A172 (cell line): ENCODE measurements at regions not wholly inside any gene's neighbourhood (a gene's known extent, or its start where the extent isn't known, plus 50 kb on each side); places are given as distances from the start of the nearest gene placed in this dataset.
"Not testable (repeated sequence)": the region's sequence is repeated elsewhere in the genome, so short reads cannot be mapped to it uniquely, and the experiment has no call there.

ENCODE experiments used
- DNase-seq: peaks from one replicate; pipeline ENCODE4 v3.0.0-alpha.2; 2015; ENCODE audit warnings: low spot score

DNA sequence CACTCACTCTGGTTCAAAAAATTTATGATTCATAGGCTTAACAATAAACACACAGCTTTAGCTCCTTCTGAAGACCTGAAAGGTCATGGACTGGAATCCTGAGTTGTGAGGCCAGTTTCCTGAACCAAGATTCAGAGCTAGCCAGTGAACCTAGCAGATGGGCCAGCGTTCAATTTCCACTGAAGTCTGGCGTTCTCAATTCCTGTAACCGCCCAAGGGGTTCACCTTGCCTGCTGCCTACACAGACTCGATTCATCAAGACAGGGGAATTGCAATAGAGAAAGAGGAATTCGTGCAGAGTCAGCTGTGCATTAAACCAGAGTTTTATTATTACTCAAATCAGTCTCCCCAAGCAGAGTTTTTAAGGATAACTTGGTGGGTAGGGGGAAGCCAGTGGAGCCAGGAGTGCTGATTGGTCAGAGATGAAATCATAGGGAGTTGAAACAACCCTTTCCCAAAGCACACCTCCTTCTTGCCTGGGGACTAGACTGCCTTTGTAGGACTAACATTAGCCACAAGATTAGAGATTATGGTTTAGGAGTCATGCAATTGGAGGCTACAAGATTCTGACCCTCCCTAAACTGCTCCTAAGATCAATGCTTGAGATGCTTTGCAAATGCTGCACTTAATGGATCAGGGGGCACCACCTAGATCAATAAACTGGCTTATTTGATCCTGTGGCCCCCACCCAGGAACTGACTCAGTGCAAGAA lies 117.5 kb upstream of the SHB start:
- DNase-seq: no peak

DNA sequence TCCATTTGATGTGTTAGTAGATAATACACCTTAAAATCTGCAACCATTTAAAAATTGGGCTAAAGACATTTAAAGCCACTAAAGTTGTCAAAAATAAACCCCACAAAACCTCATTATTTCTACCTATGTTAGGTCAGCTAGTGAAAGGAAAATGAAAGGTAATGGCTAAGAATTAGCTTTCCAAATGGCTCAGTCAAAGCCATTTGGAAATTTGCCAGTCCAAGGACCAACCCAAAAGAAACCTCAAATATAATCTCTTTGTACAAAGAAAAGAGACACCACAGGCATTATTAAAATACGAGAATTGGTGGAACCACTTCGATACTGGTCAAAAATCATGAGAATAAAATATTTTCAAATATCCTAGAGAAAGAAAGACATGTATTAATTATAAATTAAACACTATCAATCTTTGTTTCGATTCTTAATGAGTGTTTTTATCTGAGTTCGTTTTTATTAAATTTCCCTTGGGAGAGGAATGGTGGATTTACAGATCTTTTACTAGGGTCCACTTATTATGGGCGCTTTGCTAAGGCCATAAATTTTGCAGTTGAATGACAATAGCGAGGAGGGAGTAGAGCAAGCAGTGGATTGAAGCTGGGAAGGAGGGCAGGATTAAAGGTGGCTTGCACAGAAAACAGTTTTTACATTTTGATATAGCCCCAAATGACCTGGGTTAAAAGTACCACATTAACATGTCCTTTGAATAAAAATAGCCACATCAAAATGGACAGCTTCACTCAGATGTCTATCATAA lies 116.8 kb upstream of the SHB start:
- DNase-seq: no peak

DNA sequence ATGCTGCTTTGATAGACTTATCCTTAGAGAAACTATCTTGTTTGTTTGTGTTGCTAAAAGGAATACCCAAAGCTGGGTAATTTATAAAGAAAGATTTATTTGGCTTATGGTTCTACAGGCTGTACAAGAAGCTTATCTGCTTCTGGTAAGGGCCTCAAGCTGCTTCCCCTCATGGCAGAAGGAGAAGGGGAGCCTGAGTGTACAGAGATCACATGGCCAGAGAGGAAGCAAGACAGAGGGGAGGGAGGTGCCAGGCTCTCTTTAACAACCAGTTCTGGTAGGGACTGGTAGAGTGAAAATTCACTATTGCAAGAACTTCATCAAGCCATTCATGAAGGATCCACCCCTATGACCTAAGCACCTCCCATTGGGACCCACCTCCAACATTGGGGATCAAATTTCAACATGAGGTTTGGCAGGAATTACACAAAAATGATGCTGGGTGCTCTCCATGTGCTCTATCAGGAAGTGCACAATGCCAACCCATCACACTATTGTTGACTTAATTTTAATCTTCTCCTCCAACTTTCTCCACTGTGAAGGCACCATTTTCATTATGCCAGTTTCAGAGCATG lies 115.1 kb upstream of the SHB start:
- peak; percentile 27 for DNase-seq

DNA sequence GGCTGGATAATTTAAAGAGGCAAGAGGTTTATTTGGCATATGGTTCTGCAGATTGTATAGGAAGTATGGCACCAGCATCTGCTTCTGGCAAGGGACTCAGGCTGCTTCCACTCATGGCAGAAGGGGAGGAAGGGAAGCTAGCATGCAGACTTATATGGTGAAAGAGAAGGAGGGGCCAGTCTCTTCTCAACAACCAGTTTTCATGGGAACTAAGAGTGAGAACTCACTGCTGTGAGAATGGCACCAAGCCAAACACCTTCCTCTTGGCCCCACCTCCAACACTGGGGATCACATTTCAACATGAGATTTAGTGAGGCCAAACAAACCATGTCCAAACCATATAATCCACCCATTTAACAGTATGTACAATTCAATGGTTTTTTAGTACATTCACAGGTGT lies 113.3 kb upstream of the SHB start:
- DNase-seq: no peak

GRCh38 chr9:38181866-38182265 lies 112.8 kb upstream of the SHB start:
- DNase-seq: no peak

DNA sequence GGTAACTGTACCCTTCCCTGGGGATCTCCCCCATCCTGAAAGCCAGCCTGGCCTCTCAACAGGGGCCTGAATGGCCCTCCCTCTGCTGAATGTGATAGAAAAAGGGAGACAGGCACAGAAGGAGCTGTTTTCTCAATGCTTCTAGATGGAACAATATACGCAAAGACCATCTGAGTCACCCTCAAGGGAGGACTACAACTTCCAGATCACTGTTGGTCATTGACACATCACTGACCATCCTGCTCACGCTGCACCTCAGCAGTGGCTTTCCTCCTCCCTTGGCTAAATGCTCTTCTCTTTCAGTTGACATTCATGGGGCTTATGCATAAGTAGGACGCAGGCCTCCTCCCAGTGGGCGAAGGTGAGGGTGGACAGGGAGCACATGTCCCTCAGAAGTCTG lies 112.2 kb upstream of the SHB start:
- DNase-seq: no peak

GRCh38 chr9:38180656-38181055 lies 111.6 kb upstream of the SHB start:
- DNase-seq: no peak

DNA sequence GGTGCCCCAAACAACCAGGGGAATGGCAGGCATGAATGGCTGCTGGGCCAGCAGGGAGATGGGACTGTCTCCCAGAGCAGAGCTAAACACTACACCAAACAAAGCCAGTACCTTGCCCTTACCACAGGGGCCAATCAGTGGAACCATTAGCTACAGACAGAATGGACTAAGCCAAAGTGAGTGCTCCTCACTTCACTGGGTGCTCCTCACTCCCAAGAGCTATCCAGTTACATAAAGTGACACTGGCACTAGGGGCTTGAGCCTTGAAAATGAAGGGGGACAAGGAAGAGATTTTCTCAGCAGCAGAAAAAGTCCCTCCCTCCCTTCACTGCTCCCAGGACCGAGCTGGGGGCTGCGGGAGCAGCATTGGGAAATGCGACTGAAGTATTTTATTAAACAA lies 110.9 kb upstream of the SHB start:
- no peak for DNase-seq

GRCh38 chr9:38178237-38178636 lies 109.2 kb upstream of the SHB start:
- peak; percentile 40 for DNase-seq

GRCh38 chr9:38177680-38178079 lies 108.7 kb upstream of the SHB start:
- no peak for DNase-seq

DNA sequence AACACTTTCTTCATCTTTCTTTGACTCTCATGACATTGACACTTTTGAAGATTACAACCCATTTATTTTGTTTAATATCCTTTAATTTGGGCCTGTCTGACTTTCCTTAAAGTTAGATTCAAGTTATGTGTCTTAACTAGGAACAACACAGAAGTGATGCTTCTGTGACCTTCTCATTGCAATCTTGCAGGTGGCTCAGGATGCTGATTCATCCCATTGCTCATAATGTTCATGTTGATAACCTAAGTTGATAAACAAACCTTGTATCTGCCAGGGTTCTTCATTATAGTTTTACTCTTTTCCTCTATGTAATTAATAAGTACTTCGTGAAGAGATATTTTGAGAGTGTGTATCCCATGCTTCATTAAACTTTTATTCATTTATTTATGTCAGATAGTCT lies 107.2 kb upstream of the SHB start:
- peak; percentile 59 for DNase-seq

GRCh38 chr9:38175423-38175822 lies 106.4 kb upstream of the SHB start:
- no peak for DNase-seq

DNA sequence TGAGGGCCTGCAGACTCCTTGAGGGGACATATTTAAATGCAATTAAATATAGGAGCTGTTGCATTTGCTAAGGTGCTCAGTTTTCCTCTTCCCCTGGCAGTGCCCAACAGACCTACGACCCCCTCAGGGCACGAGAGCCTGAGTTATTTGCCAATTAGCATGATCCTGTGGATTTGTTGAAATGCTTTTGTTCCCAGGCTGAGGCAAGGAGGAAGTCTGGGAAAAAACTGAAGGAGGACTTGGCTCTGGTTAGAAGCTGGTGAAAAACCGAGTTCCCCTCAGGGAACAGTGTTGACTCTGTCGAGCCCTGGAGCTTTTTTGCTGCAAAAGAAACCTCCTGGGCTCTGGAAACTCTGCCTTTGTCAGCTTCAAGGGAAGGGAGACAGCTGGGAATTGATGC lies 103.6 kb upstream of the SHB start:
- no peak for DNase-seq

DNA sequence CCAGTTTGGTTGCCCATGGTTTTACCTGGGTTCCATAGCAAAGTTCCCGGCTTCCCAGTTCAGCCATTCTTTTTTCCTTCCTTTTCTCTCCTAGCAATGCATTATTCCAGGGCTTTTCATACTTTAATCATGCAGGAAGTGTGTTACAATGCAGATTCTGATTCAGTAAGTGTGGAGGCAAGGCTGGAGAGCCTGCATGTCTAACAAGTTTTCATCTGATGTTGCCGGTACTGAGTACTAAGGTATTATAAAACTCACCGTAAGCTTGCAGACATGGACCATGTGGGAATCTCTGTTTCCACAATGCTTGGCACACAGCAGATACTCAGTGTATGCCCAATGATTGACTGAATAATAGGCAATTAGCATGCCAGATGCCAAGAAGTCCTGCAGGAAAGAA lies 102.9 kb upstream of the SHB start:
- DNase-seq: no peak

DNA sequence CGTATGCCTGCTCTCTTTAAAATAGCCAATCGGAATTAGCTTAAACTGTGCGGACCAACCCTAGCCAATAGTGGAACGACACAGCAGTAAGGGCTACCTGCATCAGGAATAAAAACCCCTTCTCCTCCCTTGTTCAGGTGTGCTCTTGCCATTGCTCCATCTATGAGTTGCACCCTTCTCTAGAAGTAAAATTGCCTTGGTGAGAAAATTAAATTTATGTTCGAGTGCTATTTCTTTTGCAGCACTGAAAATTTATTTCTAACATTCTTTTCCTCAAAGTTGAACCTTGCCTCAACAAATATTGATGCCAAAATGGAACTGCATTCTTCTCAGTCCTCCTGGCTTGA lies 102.5 kb upstream of the SHB start:
- DNase-seq: no peak

GRCh38 chr9:38170763-38171537 lies 101.9 kb upstream of the SHB start:
- peak; percentile 94 for DNase-seq

- not testable (repeated sequence) for DNase-seq
Observed at GRCh38 chr9:38170155-38170554, 101.1 kb upstream of the SHB start.

DNA sequence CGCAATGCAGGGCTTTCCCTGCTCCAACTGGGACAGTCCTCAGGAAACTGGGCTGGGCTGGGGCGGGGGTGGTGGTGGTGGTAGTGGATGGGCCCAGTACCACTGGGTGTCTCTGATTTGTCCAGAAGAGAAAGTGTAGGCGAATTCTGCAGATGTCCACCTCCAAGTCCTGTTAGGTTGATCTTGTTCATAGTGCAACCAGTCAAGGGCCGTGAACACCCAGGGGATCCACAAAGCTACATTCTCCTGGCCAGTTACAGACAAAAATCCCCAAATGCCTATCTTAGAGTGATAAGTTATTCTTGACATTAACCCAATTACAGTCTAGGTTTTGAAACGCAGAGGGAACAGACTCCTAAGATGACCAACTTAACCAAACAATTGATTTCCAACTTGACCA lies 97.5 kb upstream of the SHB start:
- no peak for DNase-seq

DNA sequence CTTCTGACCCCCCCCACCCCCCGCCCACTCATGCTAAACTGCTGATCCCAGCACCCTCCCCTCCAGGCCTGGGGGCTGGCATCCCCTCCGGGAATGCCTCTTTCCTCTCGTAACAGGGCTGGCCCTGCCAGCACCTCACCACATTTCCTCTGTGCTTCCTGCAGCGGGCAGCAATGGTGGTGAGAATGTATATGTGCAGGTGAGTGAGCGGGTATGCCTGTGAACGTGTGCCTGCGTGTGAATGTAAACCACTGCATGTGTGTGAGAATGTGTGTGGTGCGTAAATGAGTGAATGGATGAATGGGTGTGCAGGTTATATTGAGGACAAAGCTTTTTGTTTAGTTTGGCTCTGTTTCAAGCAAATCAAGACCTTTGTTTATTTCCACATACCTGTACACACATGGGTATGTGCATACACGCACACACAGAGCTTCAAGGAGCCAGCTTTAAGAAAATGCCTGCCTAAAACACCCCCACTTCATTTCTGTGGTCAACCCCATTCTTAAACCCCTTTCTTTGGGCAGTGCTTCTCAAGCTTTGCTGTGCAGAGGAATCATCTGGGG lies 95.7 kb upstream of the SHB start:
- no peak for DNase-seq

DNA sequence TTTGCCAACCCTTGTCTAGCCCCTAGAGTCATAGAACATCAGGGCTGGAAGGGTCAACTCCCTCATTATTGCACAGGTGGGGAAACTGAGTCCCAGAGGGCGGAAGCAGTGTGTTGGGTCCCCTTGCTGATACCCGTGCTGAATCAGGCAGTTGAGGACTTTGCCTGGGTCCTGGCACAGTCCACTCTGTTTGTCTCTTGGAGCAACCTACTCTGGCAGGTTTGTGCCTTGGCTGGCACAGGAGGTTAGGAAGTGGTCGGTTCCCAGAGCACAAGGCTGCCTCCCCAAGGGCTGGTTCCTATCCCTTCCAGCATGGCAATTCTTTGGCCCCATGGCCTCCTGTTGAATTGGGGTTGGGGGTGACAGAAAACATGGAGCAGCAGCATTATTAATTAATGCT lies 94.5 kb upstream of the SHB start:
- no peak for DNase-seq

DNA sequence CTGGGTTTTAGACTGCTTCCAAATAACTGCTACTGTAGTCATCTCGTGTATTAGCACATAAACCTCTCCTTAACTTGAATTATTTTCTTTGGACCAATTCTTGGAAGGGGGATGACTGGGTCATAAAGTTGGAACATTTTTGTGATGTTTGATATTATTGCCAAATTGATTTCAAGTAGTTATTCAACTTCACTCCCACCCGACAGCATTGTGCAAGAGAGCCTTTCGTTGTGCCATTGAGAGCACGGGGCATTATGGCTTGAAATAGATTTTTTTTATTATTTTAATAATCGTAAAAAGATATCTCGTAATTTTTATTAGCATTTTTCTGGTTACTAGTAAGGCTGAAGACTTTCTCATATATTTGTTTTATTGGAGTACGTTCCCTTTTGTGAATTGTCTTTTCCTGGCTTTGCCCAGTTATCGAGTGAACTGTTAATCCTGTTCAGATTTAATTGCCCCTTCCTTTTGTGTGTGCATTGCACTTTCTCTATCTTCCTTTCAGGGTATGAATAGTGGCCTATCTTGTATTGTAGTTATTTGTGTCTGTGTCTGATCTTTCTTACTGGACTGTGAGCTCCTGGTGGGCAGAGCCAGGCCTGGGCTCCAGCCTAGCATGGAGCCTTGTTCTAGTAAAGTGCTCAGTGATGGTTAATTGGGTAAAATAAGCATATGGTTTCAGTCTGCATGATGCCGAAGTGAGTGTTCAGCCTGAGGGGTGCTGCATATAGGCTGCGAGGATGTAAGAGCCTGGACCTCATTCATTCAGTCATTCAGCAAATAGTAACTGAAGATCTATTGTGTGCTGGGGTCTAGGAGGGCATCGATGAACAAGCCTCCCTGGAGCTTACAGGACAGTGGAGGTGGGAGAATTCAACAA lies 93.5 kb upstream of the SHB start:
- DNase-seq: no peak
